Testis (tissue), 2 donors: ENCODE measurements at regions not wholly inside any gene's neighbourhood (a gene's known extent, or its start where the extent isn't known, plus 50 kb on each side); places are given as distances from the start of the nearest gene placed in this dataset.

Experiments used
- CTCF ChIP-seq, 3 experiments: fragments of 450-650 bp in 2 of 3; fragments of 200-600 bp in 1 of 3; sonication (generic) in 1 of 3; IDR thresholded peaks; one replicate each; pipeline ENCODE4 v1.5.1; 2016 to 2019; ENCODE audit warnings: antibody characterized with exemption in 3 of 3, mild to moderate bottlenecking in 2 of 3, moderate library complexity in 1 of 3
- POLR2A ChIP-seq: fragments of 450-650 bp; IDR thresholded peaks from one replicate; pipeline ENCODE4 v1.6.1; 2017; ENCODE audit warnings: antibody characterized with exemption, mild to moderate bottlenecking, moderate library complexity

GRCh38 chr3:117131259-117131658 is 421.7 kb downstream of the TUSC7 start:
- TF ChIP-seq CTCF (IDR thresholded peaks at IDR 0.05) (no peak), POLR2A (no peak)
